ENCODE measurements at regions not wholly inside any gene's neighbourhood (a gene's known extent, or its start where the extent isn't known, plus 50 kb on each side); places are given as distances from the start of the nearest gene placed in this dataset.
"Not testable (repeated sequence)": the region's sequence is repeated elsewhere in the genome, so short reads cannot be mapped to it uniquely, and the experiment has no call there.

DNA sequence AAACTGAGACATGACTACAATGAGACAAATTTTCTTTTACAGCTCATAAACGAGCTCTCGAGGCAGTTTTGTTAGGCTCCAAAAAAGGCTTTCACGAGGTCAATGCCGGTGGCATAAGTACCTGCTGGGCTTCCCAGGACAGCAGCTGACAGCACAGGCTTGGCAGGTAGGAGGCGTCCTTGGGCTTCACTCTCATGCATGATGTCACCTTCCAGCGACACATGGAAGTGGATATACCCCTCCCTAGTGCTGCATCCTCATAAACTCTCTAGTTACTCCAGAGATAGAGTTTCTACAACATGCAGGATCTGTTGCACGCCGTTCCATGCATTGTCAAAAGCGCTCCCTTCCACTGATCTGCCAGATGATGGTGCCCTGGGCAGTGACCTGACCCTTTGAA is 112.5 kb upstream of the PAXBP1 start:
- no peak for DNase-seq (ENCODE audit: low read depth in 2 of 2)

GRCh38 chr21:32886339-32886738 is 114.8 kb upstream of the PAXBP1 start:
- no peak for DNase-seq (ENCODE audit: low read depth in 2 of 2)

DNA sequence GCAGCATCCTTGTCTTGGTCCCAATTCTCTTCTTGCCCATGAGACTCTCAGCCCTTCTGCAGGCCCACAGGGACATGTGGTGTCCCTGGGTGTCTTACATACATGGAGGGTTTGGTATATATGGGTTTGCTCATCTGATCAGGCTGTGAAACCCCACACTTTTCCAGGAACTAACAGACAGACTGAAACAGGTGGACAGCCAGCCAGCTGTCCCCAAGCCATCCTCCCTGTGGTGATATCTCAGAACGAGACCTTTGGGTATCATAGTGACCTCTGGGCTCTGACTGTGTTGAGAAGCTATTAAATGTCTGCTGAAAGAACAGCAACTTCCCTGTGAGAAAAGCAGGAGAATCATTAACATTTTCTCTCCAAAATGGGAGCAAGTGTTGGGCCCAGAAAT is 115.5 kb upstream of the PAXBP1 start:
- DNase-seq (ENCODE audit: low read depth in 2 of 2), result no peak

DNA sequence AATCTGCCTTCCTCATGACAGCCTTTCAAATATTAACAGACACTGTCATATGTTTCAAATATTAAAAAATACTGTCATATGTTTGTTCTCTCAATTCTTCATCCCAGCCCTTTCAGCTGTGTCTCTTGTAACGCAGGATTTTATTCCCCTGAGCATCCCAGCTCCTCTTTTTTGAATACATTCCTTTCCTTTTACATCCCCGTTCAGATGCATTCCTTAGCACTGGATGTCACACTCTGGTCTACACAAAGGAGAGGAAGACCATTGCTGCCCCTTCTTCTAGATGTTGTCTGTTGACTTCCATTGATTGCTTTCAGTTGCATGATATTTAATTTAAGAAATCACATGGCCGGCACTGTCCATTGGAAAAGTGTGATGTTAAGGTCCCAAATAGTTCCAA is 117.4 kb upstream of the PAXBP1 start:
- DNase-seq (ENCODE audit: low read depth in 2 of 2), result no peak

DNA sequence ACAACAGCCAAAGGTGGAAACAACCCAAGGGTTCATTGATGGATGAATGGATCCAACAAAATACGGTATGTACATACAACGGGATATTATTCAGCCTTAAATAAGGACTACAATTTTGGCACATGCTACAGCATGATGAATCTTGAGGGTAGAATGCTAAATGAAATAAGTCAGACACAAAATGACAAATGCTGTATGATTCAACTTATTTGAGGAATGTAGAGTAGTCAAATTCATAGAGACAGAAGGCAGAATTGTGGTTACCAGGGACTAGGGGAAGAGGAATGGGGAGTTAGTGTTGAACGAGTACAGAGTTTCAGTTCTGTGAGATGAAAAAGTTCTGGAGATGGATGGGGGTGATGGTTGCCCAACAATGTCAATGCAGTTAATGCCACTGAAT is 118.0 kb upstream of the PAXBP1 start:
- DNase-seq (ENCODE audit: low read depth in 2 of 2), result no peak

GRCh38 chr21:32894321-32894720 is 122.8 kb upstream of the PAXBP1 start:
- DNase-seq (ENCODE audit: low read depth in 2 of 2), result no peak

GRCh38 chr21:32900814-32901213 is 124.9 kb upstream of the OLIG2 start:
- DNase-seq (ENCODE audit: low read depth in 2 of 2), result no peak

- DNase-seq (ENCODE audit: low read depth in 2 of 2), result no peak
Measured at GRCh38 chr21:32907521-32907920, 118.2 kb upstream of the OLIG2 start.

DNA sequence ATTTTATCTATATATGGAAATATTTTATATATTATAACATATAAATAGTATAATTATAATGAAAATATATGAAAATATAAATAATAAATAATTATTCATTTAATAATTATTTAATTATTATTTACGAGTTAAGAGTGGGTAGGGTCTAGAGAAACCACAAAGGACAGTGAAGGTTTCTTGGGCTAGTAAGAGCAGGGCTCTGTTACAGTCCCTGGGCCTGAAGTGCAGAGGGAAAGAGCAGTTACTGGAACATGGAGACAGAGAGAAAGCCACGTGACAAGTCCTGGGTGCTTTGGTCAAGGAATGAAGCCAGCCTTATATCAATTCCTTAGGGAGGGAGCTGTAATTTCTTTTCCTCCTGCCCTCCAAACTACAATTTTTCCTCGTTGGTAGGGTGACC is 117.2 kb upstream of the OLIG2 start:
- no peak for DNase-seq (ENCODE audit: low read depth in 2 of 2)

GRCh38 chr21:32909393-32909792 is 116.3 kb upstream of the OLIG2 start:
- no peak for DNase-seq (ENCODE audit: low read depth in 2 of 2)

DNA sequence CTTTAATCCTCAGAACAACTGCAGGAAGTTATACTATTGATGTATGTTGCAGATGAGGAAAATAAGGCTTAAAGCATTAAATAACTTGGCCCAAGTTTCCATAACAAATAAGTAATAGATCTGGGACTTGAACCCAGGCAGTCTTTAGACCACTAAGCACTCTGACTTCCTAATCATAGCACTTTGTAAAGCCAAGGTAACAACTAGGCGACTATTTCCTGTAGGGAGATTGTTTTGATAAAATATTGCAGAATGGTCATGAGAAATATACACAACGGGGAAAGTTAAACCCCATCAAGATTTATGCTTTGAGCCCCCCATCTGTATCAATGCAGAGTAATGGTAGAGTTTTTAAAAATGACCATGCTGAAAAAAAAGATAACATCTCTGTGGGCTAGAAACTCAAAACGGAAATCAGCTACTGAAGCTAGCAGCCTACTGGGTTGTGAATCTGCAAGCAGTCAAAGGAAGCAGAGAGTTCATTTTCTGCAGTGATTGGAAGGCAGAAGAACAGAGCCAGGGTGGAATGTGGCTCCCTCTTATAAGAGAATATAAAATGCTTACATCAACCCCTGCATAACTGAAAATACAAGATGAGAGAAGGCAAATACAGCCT is 111.2 kb upstream of the OLIG2 start:
- DNase-seq (ENCODE audit: low read depth in 2 of 2), result no peak

DNA sequence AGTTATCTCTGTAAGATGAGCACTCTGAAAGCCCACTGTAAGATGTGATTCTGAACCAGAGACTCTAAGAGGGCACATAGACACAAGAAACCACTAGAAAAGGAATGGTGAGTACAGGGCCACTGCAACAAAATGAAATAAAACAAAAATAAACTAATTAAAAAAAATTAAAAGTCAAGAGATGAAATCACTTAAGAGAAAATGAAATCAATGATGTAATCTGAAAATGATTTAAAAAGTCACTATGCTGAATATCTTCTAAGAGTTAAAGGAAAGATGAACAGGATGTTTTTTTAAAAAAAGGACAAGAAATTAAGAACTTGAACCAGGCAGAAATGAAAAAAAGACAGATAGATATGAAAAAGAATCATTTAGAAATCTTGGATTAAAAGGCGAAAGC is 110.6 kb upstream of the OLIG2 start:
- no peak for DNase-seq (ENCODE audit: low read depth in 2 of 2)

- DNase-seq (ENCODE audit: low read depth in 2 of 2), result no peak
Measured at GRCh38 chr21:32916088-32916487, 109.6 kb upstream of the OLIG2 start.

GRCh38 chr21:32916522-32917099 is 109.1 kb upstream of the OLIG2 start:
- DNase-seq (ENCODE audit: low read depth in 2 of 2), result no peak

GRCh38 chr21:32917362-32918135 is 108.2 kb upstream of the OLIG2 start:
- no peak for DNase-seq (ENCODE audit: low read depth in 2 of 2)

GRCh38 chr21:32918478-32919120 is 107.1 kb upstream of the OLIG2 start:
- DNase-seq (ENCODE audit: low read depth in 2 of 2), result no peak

DNA sequence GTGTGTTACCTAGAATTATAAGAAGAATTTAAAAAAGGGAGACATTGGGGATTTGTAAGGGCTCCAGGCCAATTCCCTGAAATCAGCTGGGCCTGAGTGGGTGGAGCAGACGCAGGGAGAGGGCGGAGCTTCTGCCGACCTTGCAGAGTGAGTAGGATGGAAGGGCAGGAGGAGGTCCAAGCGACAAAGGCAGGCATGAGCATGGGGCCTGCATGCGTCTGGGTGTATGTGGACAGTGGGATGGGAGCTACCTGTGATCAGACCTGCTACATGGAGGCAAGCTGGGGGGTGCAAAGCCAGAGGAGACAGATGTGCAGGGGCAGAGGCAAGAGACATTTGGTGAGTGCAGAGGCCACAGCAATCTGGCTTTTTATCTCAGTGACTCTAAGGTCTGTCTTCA is 105.3 kb upstream of the OLIG2 start:
- no peak for DNase-seq (ENCODE audit: low read depth in 2 of 2)

GRCh38 chr21:32921632-32922230 is 104.0 kb upstream of the OLIG2 start:
- peak in 1 of 2 donors; percentile 37 for DNase-seq (ENCODE audit: low read depth in 2 of 2)

DNA sequence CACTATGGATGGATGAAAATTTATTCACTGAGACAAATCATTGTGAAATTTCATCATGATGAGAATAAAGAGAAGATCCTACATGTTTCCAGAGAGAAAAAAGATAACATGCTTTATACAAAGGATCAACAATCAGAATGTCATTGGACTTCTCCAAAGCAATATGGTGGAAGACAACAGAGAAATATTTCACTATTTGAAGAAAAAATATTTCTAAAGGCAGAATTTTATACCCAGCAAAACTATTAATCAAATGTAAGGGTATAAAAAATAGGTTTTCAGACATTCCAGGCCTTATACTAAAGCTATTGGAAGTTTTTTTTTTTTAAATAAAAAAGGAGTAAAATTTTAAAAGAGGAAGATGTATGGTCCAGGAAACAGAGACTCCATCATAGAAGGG is 100.6 kb upstream of the OLIG2 start:
- no peak for DNase-seq (ENCODE audit: low read depth in 2 of 2)

GRCh38 chr21:32929633-32930038 is 96.1 kb upstream of the OLIG2 start:
- DNase-seq (ENCODE audit: low read depth in 2 of 2), result no peak

DNA sequence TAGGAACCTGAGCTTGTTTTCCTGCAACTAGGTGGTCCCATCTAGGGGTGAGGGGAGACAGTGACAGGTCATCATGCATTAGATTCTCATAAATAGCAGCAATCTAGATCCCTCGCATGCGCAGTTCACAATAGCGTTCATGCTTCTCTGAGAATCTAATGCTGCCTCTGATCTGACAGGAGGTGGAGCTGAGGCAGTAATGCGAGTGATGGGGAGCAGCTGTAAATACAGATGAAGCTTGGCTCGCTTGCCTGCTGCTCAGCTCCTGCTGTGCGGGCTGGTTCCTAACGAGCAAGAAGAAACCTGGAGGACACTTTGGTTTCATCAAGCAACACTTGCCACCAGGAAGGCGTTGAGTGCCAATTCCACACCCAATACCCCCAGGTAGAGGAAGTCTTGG is 95.1 kb upstream of the OLIG2 start:
- DNase-seq (ENCODE audit: low read depth in 2 of 2), result no peak

- not testable (repeated sequence) for DNase-seq (ENCODE audit: low read depth in 2 of 2)
Measured at GRCh38 chr21:32934068-32934467, 91.7 kb upstream of the OLIG2 start.
